Brain microvascular endothelial cell (primary cell): ENCODE measurements at regions not wholly inside any gene's neighbourhood (a gene's known extent, or its start where the extent isn't known, plus 50 kb on each side); places are given as distances from the start of the nearest gene placed in this dataset.

Experiments used
- DNase-seq: peaks from one replicate; pipeline ENCODE4 v3.0.0-alpha.2; 2020
- H3K27ac ChIP-seq: fragments of 250-450 bp; sonication (Bioruptor Pico); 2 replicates; pipeline ENCODE4 v1.5.1; 2020; ENCODE audit warnings: mild to moderate bottlenecking, moderate library complexity
- H3K27me3 ChIP-seq: fragments of 250-450 bp; sonication (Bioruptor Pico); replicated peaks from 2 replicates; pipeline ENCODE4 v1.5.1; 2020; ENCODE audit warnings: mild to moderate bottlenecking
- H3K36me3 ChIP-seq: fragments of 250-450 bp; sonication (Bioruptor Pico); replicated peaks from 2 replicates; pipeline ENCODE4 v1.5.1; 2020; ENCODE audit warnings: mild to moderate bottlenecking
- H3K4me3 ChIP-seq: 2 replicates; pipeline ENCODE4 v1.5.1; 2011; ENCODE audit warnings: low read depth, mild to moderate bottlenecking, control low read depth, low read length, moderate library complexity
- CTCF ChIP-seq: IDR thresholded peaks from 2 replicates; pipeline ENCODE4 v1.5.1; 2011; ENCODE audit warnings: low read depth, mild to moderate bottlenecking, moderate library complexity, low read length, control low read depth, inconsistent platforms; ENCODE audit errors: missing control alignments
- in situ Hi-C: cut with HindIII; loops from 2 replicates; pipeline ENCODE4 v1.10.0; 2017; ENCODE audit warnings: low sequenced_read_pairs, low pct_ligation_motif_present

DNA sequence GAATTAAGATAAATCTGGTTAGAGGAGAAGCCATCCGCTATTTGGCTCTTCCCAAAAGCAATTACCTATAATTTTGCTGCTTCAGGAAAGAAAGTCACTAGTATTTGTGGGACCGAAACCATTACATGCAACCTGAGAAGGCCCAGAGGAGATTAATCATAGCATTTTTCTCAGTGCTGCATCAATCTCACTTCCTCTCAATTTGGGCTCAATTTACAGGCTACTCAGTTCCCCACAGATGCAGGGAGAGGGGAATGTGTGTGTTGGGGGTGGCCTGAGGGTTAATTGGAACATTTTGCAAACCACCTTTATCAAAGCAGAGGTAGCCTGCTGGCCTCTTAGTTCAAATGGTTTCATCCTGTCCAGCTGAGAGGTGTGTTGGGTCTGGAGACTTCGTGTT is 394.7 kb upstream of the ASIC2 start:
- TF ChIP-seq CTCF: no peak
- in situ Hi-C loops: no loop called here
- no peaks in the 10 kb centered on the region for H3K36me3 ChIP-seq
- no peak overlapping the region for H3K4me3 ChIP-seq
- no peak for DNase-seq
- H3K27me3 ChIP-seq: no peaks in the 10 kb centered on the region
- H3K27ac ChIP-seq: no peak overlapping the region

- Histone ChIP-seq H3K4me3 (no peak overlapping the region), H3K36me3 (no peaks in the 10 kb centered on the region), H3K27ac (no peak overlapping the region), H3K27me3 (no peaks in the 10 kb centered on the region)
- no peak for DNase-seq
- TF ChIP-seq CTCF: no peak
- in situ Hi-C loops: no loop called here
Observed at GRCh38 chr17:33688771-33689170, 395.7 kb upstream of the ASIC2 start.

- TF ChIP-seq CTCF: no peak
- H3K27me3 ChIP-seq: no peaks in the 10 kb centered on the region
- no peak overlapping the region for H3K27ac ChIP-seq
- no peaks in the 10 kb centered on the region for H3K36me3 ChIP-seq
- DNase-seq: no peak
- H3K4me3 ChIP-seq: no peak overlapping the region
- in situ Hi-C loops: no loop called here
Observed at GRCh38 chr17:33689725-33690124, 396.6 kb upstream of the ASIC2 start.

DNA sequence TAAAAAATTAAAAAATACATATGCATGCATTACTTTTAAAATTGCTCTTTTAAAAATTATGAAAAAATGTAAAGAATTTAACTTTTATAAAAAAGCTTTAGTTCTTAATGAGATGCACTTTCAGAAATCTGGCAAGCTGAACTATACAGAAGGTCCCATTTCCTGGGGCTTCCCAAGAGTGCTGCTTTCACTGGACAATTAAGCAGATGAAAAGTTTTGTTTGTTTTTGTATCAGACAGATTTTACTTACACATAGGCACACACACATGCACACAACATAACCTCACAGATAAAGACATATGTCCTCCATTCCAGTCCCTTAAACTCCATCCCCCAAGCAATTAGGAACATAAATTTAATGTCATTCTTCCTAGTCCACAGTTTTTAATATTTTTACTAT is 402.3 kb upstream of the ASIC2 start:
- TF ChIP-seq CTCF: no peak
- DNase-seq: no peak
- H3K36me3 ChIP-seq: no peaks in the 10 kb centered on the region
- no peak overlapping the region for H3K27ac ChIP-seq
- no peak overlapping the region for H3K4me3 ChIP-seq
- in situ Hi-C loops: no loop called here
- H3K27me3 ChIP-seq: no peaks in the 10 kb centered on the region

DNA sequence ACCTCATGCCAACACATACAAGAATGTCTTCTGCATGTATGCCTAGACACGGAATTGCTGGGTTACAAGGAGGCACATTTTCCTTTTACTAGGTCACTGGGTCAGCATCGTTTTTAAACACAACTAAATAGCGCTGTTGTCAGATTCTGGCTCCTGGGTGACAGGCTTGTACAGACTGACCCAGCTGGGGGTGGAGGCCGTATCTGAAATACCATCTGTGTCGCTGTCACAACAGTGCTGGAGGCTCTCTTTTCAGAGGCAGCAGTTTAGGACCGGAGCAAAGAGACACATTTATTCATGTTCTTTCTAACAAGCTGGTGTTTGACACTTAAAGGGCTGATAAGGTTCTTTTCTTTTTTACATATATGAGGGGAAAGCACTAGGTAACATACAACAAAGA is 403.0 kb upstream of the ASIC2 start:
- DNase-seq: no peak
- Histone ChIP-seq H3K4me3 (no peak overlapping the region), H3K27me3 (no peaks in the 10 kb centered on the region), H3K27ac (no peak overlapping the region), H3K36me3 (no peaks in the 10 kb centered on the region)
- in situ Hi-C loops: no loop called here
- TF ChIP-seq CTCF: no peak

GRCh38 chr17:33697557-33697956 is 404.5 kb upstream of the ASIC2 start:
- in situ Hi-C loops: no loop called here
- Histone ChIP-seq H3K27me3 (no peaks in the 10 kb centered on the region), H3K36me3 (no peaks in the 10 kb centered on the region), H3K4me3 (no peak overlapping the region), H3K27ac (no peak overlapping the region)
- TF ChIP-seq CTCF: no peak
- DNase-seq: no peak
